ENCODE measurements at regions not wholly inside any gene's neighbourhood (a gene's known extent, or its start where the extent isn't known, plus 50 kb on each side); places are given as distances from the start of the nearest gene placed in this dataset.
"Not testable (repeated sequence)": the region's sequence is repeated elsewhere in the genome, so short reads cannot be mapped to it uniquely, and the experiment has no call there.

GRCh38 chr1:149635290-149635899 is 51.7 kb downstream of the PPIAL4C start:
- DNase-seq, result not testable (repeated sequence)

GRCh38 chr1:149636286-149637122 is 52.9 kb downstream of the PPIAL4C start:
- DNase-seq, result peak; percentile 89

DNA sequence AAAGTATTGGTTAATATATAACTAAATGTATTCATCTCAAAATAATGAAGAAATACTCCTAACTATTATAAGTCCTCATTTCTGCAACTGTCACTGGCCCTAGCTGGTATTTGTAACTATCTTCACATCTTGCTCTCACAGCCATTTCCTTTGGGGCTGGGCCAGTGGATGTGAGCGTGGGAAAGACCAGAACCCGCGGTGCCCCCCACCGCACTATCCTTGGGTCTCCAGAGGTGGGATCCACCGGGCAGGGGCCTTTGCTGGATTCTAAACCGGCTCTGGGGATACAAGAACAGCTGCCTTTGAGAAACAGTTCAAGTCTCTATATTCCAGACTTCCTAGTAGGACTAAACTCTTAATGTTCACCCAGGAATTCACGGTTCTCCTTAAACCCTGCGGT is 54.8 kb downstream of the PPIAL4C start:
- not testable (repeated sequence) for DNase-seq

- DNase-seq, result not testable (repeated sequence)
These were observed 55.4 kb downstream of the PPIAL4C start for GRCh38 chr1:149638901-149639658.

DNA sequence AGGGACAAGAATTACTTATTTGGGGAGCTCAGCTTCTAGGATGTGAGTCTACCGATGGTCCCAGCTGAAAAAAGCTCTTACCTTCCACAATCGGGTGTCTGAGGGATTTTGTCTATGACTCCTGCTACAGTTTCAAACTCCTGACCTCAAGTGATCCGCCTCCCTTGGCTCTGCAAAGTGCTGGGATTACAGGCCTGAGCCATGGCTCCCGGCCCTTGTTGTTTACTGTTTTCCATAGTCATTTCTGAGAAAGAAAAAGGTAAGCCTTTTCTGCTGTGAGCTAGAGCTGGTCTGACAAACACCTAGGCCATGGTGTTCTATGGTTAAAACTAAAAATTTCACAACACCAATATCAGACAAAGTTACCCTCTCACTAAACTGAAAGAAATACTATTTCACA is 57.5 kb downstream of the PPIAL4C start:
- not testable (repeated sequence) for DNase-seq

DNA sequence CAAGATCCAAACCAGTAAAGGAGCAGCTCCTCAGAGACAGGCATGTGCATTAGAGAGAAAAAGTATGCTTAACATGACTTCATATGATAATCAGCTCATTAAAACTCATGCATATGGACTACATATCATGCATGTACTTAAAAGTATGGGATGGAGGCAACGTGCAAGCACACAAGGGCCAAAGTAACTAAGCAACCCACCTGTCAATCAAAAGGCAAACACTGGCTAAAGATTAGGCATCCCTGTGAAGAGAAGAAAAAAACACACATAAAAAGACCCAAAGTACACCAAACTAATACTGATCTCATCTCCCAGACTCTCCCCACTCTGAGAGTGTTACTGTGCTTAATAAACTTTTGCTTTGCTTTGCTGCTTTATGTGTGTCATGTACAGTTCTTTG is 61.2 kb downstream of the PPIAL4C start:
- not testable (repeated sequence) for DNase-seq

DNA sequence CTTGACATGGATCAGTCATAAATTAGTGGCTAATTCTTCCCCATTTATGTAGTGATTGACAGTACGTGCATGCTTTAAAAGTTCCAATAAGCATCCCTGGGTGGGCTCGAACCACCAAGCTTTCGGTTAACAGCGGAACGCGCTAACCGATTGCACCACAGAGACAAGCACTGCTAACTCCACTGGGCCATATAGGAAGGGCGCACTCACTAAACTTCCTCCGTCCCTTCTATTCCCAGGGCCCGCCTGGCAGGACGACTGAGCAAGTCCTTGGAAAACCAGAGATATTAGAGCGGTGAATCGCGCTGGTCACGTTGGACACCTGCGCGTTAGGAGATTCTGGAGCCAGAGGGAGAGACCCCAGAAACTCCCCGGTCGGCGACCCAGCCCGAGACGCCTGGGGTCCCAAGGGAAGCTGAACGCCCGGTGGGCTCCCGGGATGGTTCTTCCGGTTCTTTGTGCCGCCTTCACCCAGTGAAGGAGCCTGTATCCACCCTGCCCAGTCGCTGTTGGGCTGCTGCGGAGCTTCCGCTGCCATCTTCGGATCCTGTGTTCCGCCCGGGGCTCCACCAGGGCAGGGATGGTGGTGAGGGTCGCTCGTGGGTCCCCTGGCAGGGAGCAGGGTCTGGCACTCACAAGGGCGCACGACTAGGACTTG is 62.8 kb downstream of the PPIAL4C start:
- not testable (repeated sequence) for DNase-seq

DNA sequence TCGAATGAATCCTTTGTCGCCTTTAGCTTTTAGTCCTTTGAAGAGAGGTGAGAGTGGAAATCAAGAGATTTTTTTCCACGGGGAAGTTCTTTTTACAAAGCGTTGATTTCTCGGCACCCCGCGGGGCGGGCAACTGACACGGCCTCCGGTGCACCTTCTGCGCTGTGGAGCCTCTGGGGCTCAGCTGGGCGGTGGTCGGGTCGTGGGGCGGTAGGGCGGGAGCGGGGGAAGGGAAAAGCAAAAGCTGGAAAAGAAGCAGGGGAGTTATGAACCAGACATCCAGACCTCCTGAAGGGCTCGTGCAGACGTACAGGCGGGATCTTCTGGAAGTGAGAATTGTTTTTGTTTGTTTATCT is 63.3 kb downstream of the PPIAL4C start:
- not testable (repeated sequence) for DNase-seq

GRCh38 chr1:149657750-149658149 is 74.1 kb downstream of the PPIAL4C start:
- not testable (repeated sequence) for DNase-seq

- DNase-seq, result not testable (repeated sequence)
These were observed 74.5 kb downstream of the PPIAL4C start for GRCh38 chr1:149658175-149658574.

DNA sequence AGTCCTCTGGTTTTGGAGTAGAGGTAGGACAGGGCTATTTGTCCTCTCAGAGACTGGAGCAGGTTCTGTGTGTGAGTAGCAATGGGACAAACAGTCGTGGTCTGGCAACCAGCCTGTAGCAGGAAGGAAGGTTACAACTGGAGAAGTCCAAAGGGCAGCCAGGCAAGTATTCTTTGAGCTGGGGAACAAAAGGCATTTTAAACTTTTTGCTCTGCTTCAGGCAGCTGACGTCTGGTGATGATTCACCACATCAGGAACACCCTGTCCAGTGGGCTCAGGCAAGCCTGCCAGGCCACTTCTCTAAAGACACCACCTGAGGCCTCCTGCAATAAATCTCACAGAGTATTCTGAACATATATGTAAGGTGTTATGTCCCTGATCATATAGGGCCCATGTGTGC is 81.0 kb downstream of the PPIAL4C start:
- DNase-seq, result not testable (repeated sequence)

GRCh38 chr1:149665033-149665432 is 81.4 kb downstream of the PPIAL4C start:
- not testable (repeated sequence) for DNase-seq

DNA sequence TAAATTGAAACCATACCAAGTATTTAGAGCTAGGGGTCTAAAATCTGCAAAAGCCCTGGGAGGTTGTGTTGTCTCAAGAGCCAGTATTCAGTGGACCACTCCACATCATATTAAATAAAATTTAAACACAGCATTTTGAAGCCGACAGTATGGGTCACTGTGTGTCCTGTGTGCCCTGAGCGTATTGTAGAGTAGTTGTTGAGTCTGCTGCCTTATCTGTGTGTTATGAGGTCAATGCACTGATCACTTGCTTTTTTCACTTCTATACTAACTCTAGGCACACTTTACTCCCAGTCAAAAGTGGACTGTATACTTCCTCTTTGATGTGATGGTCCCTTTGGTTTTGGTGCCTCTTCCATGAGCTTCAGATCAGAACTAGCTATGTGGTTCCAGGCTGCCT is 81.9 kb downstream of the PPIAL4C start:
- not testable (repeated sequence) for DNase-seq

- not testable (repeated sequence) for DNase-seq
These were observed 89.7 kb downstream of the PPIAL4C start for GRCh38 chr1:149673231-149673909.

- not testable (repeated sequence) for DNase-seq
These were observed 91.3 kb downstream of the PPIAL4C start for GRCh38 chr1:149674921-149675320.

GRCh38 chr1:149677359-149677758 is 93.7 kb downstream of the PPIAL4C start:
- not testable (repeated sequence) for DNase-seq

DNA sequence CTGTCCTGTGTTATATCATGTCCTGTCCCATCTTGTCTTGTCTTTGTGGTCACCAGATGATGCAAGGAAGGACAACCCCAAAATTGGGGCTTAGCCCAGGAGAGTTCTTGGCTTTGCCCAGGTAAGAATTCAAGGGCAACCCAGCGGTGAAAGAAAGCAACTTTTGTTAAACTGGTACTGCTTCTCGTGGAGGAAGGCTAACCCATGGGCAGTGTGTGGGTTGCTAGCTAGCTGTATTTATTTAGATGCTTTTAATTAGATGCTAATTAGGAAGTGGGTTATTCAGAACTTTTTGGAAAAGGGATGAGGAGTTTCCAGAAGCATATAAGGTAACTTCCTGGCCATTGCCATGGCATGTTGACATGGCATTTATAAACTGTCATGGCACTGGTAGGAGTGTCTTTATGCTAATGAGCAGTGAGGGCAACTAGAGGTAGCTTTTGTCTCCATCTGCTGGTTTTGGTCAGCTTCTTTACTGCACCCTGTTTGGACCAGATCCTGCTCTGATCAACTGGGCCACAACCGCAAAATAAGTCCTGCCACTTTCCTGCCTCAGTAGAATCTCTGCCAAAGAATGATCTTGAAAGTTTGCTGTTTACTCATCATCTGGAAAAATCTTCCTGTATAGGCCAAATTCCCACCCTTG is 95.8 kb upstream of the FCGR1A start:
- DNase-seq, result not testable (repeated sequence)

DNA sequence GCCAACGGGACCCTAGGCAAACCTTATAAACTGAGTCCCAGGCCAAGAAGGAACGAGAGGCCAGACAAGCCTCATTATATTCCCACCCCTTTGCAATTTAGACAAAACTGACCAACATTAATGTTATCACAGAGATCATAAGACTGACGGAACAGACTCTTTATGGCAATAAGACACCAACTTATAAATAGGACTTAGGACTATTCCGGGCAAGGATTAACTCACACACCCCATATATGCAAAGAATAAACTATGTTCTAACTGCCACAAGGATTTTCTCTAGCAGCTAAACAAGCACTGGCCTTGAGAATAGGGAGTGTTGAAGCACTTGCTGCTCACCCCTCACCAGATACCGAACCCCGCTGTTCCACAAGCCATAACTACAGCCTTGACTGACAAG is 91.1 kb upstream of the FCGR1A start:
- not testable (repeated sequence) for DNase-seq

DNA sequence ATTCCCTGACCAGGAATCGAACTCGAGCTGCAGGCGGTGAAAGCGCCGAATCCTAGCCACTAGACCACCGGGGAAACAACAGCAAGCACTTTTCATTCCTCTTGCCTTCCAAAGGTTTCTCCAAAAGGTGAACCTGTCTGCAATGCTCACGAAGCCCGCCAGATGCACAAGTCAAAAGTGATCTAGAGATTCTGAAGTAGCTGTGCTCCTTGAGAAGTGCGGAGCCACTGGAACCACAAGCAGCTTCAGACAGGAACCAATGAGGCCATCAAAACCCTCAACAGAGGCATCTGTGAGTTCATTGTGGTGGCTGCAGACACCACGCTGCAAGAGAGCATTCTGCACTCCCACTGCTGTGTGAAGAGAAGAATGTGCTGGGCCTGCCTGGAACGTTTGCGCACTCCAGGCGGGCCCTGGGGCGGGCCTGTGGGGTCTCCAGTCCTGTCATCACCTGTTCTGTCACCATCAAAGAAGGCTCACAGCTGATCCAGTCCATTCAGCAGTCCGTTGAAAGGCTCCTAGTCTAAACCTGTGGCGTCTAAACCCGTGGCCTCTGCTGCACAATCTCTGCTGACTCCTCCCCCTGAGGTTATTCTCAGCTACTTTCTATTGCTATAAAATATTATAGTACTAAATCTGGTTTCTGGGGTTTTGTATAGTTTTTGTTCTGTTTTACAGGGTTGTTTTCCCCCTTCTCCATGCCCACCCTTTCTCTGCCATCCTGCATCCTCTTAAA is 89.5 kb upstream of the FCGR1A start:
- DNase-seq, result not testable (repeated sequence)

DNA sequence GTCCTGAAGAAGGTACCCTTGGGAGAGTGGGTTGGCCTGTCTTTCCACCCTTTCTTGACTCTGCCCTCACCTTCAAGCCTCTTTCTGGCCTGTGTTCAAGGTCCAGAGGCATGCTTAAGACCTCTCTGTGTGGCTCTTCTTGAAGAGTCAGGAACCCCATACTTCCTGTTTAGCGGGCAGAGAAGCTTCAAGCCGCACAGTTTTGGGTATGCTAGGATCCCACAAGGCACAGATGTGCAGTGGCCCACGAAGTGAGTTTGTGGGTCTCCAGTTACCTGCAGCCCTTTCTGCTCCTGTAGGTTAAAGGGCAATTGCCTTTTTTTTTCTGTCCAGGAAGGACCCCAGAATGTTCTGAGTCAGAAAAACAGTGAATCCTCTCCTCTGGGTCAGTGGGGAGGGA is 87.4 kb upstream of the FCGR1A start:
- not testable (repeated sequence) for DNase-seq

DNA sequence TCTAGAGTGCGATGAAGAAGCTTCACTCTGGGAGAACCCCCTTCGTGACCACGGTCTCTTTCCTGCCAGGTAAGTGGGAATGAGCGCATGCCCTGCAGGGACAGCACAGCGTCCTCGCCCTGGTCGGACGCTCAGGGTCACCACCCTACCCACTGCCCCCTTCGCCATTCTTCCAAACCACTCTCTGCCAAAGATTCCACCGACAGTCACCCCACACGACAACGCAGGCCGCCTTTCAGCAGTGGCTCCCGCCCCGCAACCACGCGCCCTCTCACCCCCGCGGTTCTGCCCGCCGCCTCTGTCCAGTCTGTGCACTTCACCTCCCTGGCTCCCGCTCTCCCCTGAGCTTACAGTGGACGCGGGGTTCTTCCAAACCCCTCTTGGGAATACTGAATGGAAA is 82.3 kb upstream of the FCGR1A start:
- not testable (repeated sequence) for DNase-seq
